Stimulated activated CD4-positive, alpha-beta T cell treated with anti-CD3 and anti-CD28 coated beads, Interleukin-4, amount 100 ng/mL, for 4 hours (primary cell): ENCODE measurements at regions not wholly inside any gene's neighbourhood (a gene's known extent, or its start where the extent isn't known, plus 50 kb on each side); places are given as distances from the start of the nearest gene placed in this dataset.
"Not testable (repeated sequence)": the region's sequence is repeated elsewhere in the genome, so short reads cannot be mapped to it uniquely, and the experiment has no call there.

Experiments used
- DNase-seq, 2 experiments: peaks; one replicate each; pipeline ENCODE4 v3.0.0-alpha.2; 2020

GRCh38 chr10:84634636-84635035, 306.2 kb downstream of the CCSER2 start:
- no peak for DNase-seq

DNA sequence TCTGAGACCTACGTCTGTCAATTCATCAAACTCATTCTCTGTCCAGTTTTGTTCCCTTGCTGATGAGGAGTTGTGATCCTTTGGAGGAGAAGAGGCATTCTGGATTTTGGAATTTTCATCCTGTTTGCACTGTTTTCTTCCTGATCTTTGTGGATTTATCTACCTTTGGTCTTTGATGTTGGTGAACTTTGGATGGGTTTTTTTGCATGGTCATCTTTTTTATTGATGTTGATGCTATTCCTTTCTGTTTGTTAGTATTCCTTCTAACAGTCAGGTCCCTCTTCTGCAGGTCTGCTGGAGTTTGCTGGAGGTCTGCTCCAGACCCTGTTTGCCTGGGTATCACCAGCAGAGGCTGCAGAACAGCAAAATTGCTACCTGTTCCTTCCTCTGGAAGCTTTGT, 322.2 kb downstream of the CCSER2 start:
- DNase-seq = not testable (repeated sequence)

DNA sequence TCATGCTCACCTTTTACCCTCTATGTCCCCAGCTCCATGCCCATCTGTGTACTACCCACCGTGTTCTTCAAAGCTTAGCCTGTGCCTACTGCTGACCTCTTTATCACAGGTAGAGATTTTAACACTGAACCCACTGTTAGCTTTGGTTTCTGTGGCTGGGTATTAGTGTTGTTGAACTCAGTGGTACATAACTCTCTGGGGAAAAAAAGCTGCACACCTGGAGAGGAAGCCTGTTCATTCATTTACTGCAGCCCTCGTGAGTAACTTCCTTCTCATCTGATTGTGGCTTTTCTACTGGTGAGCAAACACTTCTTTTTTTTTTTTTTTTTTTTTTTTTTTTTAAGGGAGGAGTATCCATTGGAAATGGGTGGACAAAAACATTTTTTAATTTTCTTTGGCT, 326.3 kb downstream of the CCSER2 start:
- no peak for DNase-seq

GRCh38 chr10:84659027-84659426, 330.6 kb downstream of the CCSER2 start:
- no peak for DNase-seq

DNA sequence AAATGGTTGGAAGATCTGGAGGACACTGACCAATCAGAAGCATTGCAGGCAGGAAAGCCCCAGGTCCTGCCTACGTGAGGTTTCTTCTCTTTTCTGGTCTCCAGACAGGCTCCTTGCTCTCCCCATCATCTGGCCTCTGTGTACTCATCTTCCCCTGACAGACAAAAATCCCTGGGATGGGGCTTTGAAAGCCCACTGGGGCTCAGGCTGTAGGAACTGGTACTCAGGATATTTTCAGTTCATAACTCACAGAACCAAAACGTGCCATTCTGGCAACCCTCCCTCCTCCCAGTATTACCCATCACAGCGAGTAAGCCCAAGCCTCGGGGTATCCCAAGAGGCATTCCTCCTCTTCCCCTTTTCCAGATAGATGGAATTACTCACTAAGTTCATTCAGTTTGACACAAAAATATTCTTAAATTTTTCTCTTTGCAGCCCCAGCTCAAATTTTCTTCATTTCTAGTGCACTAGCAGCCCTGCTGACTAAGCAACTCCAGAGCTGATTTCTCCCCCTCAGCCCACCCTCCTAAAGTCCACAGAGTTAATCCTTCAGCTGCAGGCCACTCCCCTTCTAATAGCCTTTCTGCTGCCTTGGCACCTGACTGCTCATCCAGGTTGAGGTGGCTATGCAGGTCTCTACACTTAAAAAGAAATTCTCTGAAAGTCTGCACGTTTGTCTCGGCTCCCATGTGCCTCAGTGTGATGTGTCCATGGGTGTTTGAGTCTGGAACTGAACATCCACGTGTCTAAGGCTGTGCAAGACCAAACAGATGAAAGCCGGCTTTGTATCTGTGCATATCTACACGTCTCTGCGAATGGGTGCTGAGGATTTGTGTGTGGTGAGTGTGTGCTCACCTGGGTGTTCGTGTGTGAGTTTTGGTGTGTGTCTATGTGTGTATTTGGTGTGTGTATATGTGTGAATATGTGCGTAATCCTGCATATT, 331.4 kb downstream of the CCSER2 start:
- no peak for DNase-seq

- no peak for DNase-seq
These were observed 332.2 kb downstream of the CCSER2 start for GRCh38 chr10:84660450-84661159.

GRCh38 chr10:84665211-84665610, 336.8 kb downstream of the CCSER2 start:
- DNase-seq = no peak

GRCh38 chr10:84665883-84666463, 337.6 kb downstream of the CCSER2 start:
- peak in 1 of 2 experiments; percentile 5 for DNase-seq

GRCh38 chr10:84668186-84668763, 339.9 kb downstream of the CCSER2 start:
- DNase-seq = no peak

DNA sequence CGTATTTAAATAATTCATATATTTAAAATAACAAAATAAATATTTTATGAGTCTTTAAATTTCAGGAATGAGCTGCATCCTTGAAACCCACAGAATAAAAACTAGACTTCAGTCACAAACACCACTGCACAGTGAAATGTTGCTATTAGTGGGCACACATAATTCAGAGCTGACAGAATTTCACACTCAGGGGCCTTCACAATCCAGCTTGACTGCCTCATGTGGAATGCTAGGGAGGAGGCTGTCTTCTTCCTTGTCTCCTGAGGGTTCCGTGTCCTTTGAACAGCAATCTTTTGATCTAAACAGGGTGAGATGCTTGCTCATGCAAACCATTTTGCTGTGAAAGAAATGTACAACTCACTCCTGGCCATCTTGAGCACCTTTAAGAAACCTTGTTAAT, 346.7 kb downstream of the CCSER2 start:
- no peak for DNase-seq

DNA sequence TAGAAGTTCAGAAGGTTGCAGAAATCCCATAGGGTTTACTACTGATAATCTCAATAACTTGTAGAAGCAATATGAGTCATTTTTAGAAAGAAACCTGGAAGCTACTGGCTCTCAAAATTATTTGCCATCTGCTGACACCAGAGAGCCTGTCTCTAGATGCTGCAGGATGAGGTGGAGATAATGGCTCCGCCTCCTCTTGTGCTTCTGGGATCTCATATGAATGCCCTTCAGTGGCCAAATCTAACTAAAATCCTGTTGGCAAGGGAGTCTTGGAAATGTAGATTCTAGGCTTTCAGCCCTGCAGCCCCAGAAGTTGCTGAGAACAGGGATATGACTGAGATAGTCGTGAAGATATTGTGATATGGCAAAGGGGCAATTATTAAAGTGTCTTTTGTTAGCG, 348.1 kb downstream of the CCSER2 start:
- no peak for DNase-seq

- no peak for DNase-seq
These were observed 353.4 kb downstream of the CCSER2 start for GRCh38 chr10:84681781-84682180.

DNA sequence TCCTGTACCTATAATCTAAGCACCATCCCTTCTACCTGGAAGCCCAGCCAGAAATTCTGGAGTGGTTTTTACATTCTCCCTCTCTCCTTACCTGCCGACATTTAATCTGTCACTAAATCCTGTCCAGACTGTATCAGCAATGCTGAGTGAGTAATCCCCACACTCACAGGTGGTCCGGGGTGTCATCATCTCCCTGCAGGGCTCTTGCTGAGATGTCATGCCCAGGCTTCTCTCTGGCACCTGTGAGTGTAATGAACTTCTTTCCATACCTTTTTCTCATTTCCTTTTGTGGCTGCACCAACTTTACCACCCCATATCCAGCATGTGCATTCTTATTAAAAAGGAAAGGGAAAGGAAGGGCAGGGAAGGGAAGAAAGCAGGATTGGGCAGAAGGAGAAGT, 355.2 kb downstream of the CCSER2 start:
- no peak for DNase-seq

GRCh38 chr10:84683980-84684740, 355.8 kb downstream of the CCSER2 start:
- DNase-seq = no peak

GRCh38 chr10:84685047-84685660, 356.8 kb downstream of the CCSER2 start:
- DNase-seq = no peak

GRCh38 chr10:84693006-84693405, 364.6 kb downstream of the CCSER2 start:
- DNase-seq = no peak

- DNase-seq = no peak
These were observed 367.5 kb downstream of the CCSER2 start for GRCh38 chr10:84695902-84696301.

DNA sequence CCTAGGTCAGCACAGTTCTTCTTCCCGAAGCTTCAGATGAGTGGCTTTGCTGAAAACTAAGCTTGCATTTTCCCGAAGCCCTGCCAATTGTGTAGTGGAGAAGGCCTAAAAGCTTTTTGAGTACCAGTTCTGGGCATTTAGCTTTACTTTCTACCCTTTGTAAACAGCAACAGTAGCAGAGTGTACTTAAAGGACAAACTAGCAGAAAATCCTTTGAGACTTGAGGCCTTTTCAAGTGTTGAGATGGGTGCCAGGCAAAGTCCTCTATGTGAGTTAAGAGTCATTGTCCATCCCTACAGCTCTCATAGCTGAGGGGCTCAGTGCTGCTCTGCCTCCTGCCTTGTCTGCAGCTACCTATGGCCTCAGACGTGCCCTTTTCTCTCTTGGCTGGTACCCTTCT, 368.2 kb downstream of the CCSER2 start:
- DNase-seq = no peak

GRCh38 chr10:84698989-84699388, 370.6 kb downstream of the CCSER2 start:
- no peak for DNase-seq

DNA sequence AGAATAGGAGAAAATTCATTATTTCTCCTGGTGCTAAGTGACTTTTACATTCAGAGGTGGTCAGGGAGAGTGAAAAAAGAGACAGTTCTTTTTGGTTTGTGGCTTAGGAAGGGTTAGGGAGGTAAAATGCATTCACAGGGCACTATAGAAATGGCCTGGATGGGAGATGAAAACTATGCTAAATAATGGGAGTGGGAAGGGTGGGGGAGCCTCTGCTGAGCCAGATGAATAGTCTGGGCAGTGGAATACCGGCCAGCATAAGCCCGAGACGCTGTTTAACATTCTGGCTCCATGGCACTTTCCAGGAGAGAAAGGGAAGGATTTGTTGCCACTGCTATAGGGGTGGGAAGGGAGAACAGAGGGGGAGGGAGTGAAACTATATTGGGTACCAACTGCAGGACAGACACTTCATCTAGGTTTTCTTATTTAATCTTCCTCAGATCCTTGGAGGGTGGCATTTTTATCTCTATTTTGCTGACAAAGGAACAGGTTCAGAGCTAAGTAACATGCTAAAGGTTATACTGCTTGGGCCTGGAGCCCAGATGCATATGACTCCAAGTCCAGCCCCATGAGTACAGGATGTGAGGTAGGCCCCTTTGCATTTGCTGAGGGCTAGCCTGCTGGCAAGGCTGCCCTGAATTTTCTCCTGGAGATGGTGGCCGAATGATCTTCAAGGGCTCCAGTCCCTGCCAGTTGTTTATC, 372.4 kb downstream of the CCSER2 start:
- no peak for DNase-seq

DNA sequence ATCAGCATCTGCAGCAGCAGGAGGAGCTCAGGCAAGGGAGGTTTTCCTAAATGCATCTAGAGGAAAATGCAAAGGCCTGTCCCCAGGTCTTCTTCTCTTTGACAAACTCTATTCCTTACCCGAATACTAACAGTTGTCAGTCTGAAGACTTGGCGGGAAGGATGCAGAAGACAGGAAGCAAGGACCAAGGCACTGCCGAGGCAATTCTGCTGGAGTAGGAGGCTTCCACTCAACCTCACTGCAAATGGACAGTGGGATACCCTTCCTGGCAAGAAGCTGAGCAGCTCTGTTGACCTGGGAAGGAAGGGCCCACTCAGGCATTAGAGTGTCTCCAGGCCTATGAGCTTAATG, 373.0 kb downstream of the CCSER2 start:
- DNase-seq = no peak

- DNase-seq = no peak
These were observed 375.7 kb downstream of the CCSER2 start for GRCh38 chr10:84704101-84704500.
